ENCODE measurements at regions not wholly inside any gene's neighbourhood (a gene's known extent, or its start where the extent isn't known, plus 50 kb on each side); places are given as distances from the start of the nearest gene placed in this dataset.

GRCh38 chr5:136600306-136600705, 235.0 kb upstream of the TRPC7 start:
- Histone ChIP-seq H3K4me3 (no peak overlapping the region), H3K27me3 (no peaks in the 10 kb centered on the region), H3K4me1 (no peaks in the 10 kb centered on the region), H3K9me3 (peaks cover 0 to 16% of the 10 kb centered on the region in 2 donors), H3K36me3 (no peaks in the 10 kb centered on the region), H3K27ac (no peak overlapping the region)
- no peak for DNase-seq (ENCODE audit: low spot score)
- TF ChIP-seq, protein P1, sequence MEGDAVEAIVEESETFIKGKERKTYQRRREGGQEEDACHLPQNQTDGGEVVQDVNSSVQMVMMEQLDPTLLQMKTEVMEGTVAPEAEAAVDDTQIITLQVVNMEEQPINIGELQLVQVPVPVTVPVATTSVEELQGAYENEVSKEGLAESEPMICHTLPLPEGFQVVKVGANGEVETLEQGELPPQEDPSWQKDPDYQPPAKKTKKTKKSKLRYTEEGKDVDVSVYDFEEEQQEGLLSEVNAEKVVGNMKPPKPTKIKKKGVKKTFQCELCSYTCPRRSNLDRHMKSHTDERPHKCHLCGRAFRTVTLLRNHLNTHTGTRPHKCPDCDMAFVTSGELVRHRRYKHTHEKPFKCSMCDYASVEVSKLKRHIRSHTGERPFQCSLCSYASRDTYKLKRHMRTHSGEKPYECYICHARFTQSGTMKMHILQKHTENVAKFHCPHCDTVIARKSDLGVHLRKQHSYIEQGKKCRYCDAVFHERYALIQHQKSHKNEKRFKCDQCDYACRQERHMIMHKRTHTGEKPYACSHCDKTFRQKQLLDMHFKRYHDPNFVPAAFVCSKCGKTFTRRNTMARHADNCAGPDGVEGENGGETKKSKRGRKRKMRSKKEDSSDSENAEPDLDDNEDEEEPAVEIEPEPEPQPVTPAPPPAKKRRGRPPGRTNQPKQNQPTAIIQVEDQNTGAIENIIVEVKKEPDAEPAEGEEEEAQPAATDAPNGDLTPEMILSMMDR (IDR thresholded peaks at IDR 0.05), result no peak

DNA sequence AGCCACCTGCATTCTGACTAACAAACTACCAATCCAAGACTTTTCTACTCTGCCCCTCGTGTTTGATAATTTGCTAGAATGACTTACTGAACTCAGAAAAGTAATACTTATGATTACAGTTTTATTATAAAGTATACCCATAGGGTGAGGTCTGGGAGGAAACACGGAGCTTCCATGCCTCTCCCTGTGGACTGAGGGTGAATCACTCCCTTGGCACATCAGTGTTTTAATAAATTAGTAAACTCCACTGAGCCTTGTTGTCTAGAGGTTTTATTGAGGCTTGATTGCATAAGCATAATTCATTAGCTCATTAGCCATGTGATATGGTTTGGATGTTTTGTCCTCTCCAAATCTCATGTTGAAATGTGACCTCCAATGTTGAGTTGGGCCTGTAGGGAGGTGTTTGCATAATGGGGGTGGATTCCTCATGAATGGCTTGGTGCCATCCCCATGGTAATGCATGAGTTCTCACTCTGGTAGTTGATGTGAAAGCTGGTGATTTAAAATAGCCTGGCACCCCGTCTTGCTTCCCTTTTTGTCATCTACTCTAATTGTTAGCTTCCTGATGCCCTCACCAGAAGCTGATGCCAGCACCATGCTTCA, 233.6 kb upstream of the TRPC7 start:
- TF ChIP-seq, protein P1 (IDR thresholded peaks at IDR 0.05), result no peak
- H3K36me3 ChIP-seq, result no peaks in the 10 kb centered on the region
- H3K27me3 ChIP-seq, result no peaks in the 10 kb centered on the region
- no peak overlapping the region for H3K27ac ChIP-seq
- H3K4me1 ChIP-seq, result no peaks in the 10 kb centered on the region
- no peak overlapping the region for H3K4me3 ChIP-seq
- no peak for DNase-seq (ENCODE audit: low spot score)
- H3K9me3 ChIP-seq, result peaks cover 0 to 14% of the 10 kb centered on the region in 2 donors

- Histone ChIP-seq H3K36me3 (no peaks in the 10 kb centered on the region), H3K27me3 (no peaks in the 10 kb centered on the region), H3K4me3 (no peak overlapping the region), H3K27ac (no peak overlapping the region), H3K9me3 (no peaks in the 10 kb centered on the region), H3K4me1 (no peaks in the 10 kb centered on the region)
- TF ChIP-seq, protein P1 (IDR thresholded peaks at IDR 0.05), result no peak
- DNase-seq (ENCODE audit: low spot score), result no peak
These were observed 229.1 kb upstream of the TRPC7 start for GRCh38 chr5:136594416-136594815.

DNA sequence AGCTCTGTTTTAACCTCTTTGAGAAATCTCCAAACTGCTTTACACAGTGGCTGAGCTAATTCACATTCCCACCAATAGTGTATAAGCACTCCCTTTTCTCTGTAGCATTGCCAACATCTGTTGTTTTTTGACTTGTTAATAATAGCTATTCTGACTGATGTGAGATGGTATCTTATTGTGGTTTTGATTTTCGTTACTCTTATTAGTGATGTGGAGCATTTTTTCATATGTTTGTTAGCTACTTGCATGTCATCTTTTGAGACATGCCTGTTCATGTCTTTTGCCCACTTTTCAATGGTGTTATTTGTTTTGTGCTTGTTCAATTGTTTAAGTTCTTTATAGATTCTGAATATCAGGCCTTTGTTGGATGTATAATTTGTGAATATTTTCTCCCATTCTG, 225.2 kb upstream of the TRPC7 start:
- Histone ChIP-seq H3K4me3 (no peak overlapping the region), H3K9me3 (no peaks in the 10 kb centered on the region), H3K27me3 (no peaks in the 10 kb centered on the region), H3K4me1 (no peaks in the 10 kb centered on the region), H3K27ac (no peak overlapping the region), H3K36me3 (no peaks in the 10 kb centered on the region)
- DNase-seq (ENCODE audit: low spot score), result no peak
- TF ChIP-seq, protein P1 (IDR thresholded peaks at IDR 0.05), result no peak

- Histone ChIP-seq H3K27ac (no peak overlapping the region), H3K27me3 (no peaks in the 10 kb centered on the region), H3K36me3 (no peaks in the 10 kb centered on the region), H3K4me1 (no peaks in the 10 kb centered on the region), H3K4me3 (no peak overlapping the region), H3K9me3 (no peaks in the 10 kb centered on the region)
- TF ChIP-seq, protein P1 (IDR thresholded peaks at IDR 0.05), result no peak
- no peak for DNase-seq (ENCODE audit: low spot score)
These were observed 220.9 kb upstream of the TRPC7 start for GRCh38 chr5:136586196-136586595.

GRCh38 chr5:136584474-136584873, 219.1 kb upstream of the TRPC7 start:
- no peak for DNase-seq (ENCODE audit: low spot score)
- no peak overlapping the region for H3K27ac ChIP-seq
- H3K36me3 ChIP-seq, result no peaks in the 10 kb centered on the region
- no peaks in the 10 kb centered on the region for H3K4me1 ChIP-seq
- TF ChIP-seq, protein P1 (IDR thresholded peaks at IDR 0.05), result no peak
- H3K9me3 ChIP-seq, result no peaks in the 10 kb centered on the region
- H3K4me3 ChIP-seq, result no peak overlapping the region
- no peaks in the 10 kb centered on the region for H3K27me3 ChIP-seq

Data from right atrium auricular region (tissue), 2 donors.